ENCODE measurements at regions not wholly inside any gene's neighbourhood (a gene's known extent, or its start where the extent isn't known, plus 50 kb on each side); places are given as distances from the start of the nearest gene placed in this dataset.

GRCh38 chr10:44042926-44043602, 341.8 kb downstream of the CXCL12 start:
- H3K27ac ChIP-seq (ENCODE audit: low read depth, low read length), result no peak overlapping the region
- no peaks in the 10 kb centered on the region for H3K9me3 ChIP-seq (ENCODE audit: control insufficient read depth in 1 of 2, low read length in 2 of 2)
- no peak overlapping the region for H3K4me3 ChIP-seq (ENCODE audit: low read depth in 1 of 2, low read length in 2 of 2)
- H3K36me3 ChIP-seq (ENCODE audit: control insufficient read depth in 1 of 2, insufficient read depth in 2 of 2, low read length in 2 of 2), result no peaks in the 10 kb centered on the region
- no peaks in the 10 kb centered on the region for H3K27me3 ChIP-seq (ENCODE audit: control insufficient read depth in 1 of 2, insufficient read depth in 2 of 2, low read length in 2 of 2)
- H3K4me1 ChIP-seq (ENCODE audit: control insufficient read depth in 1 of 2, insufficient read depth in 2 of 2, low read length in 2 of 2), result peaks cover 3 to 4% of the 10 kb centered on the region in 2 donors
- H3K9ac ChIP-seq (ENCODE audit: low read depth in 1 of 2, low read length in 2 of 2), result no peak overlapping the region

GRCh38 chr10:44042075-44042770, 342.7 kb downstream of the CXCL12 start:
- no peaks in the 10 kb centered on the region for H3K27me3 ChIP-seq (ENCODE audit: control insufficient read depth in 1 of 2, insufficient read depth in 2 of 2, low read length in 2 of 2)
- H3K36me3 ChIP-seq (ENCODE audit: control insufficient read depth in 1 of 2, insufficient read depth in 2 of 2, low read length in 2 of 2), result no peaks in the 10 kb centered on the region
- H3K27ac ChIP-seq (ENCODE audit: low read depth, low read length), result no peak overlapping the region
- H3K4me3 ChIP-seq (ENCODE audit: low read depth in 1 of 2, low read length in 2 of 2), result no peak overlapping the region
- no peaks in the 10 kb centered on the region for H3K9me3 ChIP-seq (ENCODE audit: control insufficient read depth in 1 of 2, low read length in 2 of 2)
- H3K9ac ChIP-seq (ENCODE audit: low read depth in 1 of 2, low read length in 2 of 2), result no peak overlapping the region
- H3K4me1 ChIP-seq (ENCODE audit: control insufficient read depth in 1 of 2, insufficient read depth in 2 of 2, low read length in 2 of 2), result no peaks in the 10 kb centered on the region

- Histone ChIP-seq H3K9me3 (ENCODE audit: control insufficient read depth in 1 of 2, low read length in 2 of 2) (no peaks in the 10 kb centered on the region), H3K27ac (ENCODE audit: low read depth, low read length) (no peak overlapping the region), H3K9ac (ENCODE audit: low read depth in 1 of 2, low read length in 2 of 2) (no peak overlapping the region), H3K27me3 (ENCODE audit: control insufficient read depth in 1 of 2, insufficient read depth in 2 of 2, low read length in 2 of 2) (no peaks in the 10 kb centered on the region), H3K4me1 (ENCODE audit: control insufficient read depth in 1 of 2, insufficient read depth in 2 of 2, low read length in 2 of 2) (no peaks in the 10 kb centered on the region), H3K4me3 (ENCODE audit: low read depth in 1 of 2, low read length in 2 of 2) (no peak overlapping the region), H3K36me3 (ENCODE audit: control insufficient read depth in 1 of 2, insufficient read depth in 2 of 2, low read length in 2 of 2) (no peaks in the 10 kb centered on the region)
These were observed 345.3 kb downstream of the CXCL12 start for GRCh38 chr10:44039599-44039998.

- Histone ChIP-seq H3K36me3 (ENCODE audit: control insufficient read depth in 1 of 2, insufficient read depth in 2 of 2, low read length in 2 of 2) (no peaks in the 10 kb centered on the region), H3K9ac (ENCODE audit: low read depth in 1 of 2, low read length in 2 of 2) (no peak overlapping the region), H3K4me3 (ENCODE audit: low read depth in 1 of 2, low read length in 2 of 2) (no peak overlapping the region), H3K4me1 (ENCODE audit: control insufficient read depth in 1 of 2, insufficient read depth in 2 of 2, low read length in 2 of 2) (no peaks in the 10 kb centered on the region), H3K27me3 (ENCODE audit: control insufficient read depth in 1 of 2, insufficient read depth in 2 of 2, low read length in 2 of 2) (no peaks in the 10 kb centered on the region), H3K27ac (ENCODE audit: low read depth, low read length) (no peak overlapping the region), H3K9me3 (ENCODE audit: control insufficient read depth in 1 of 2, low read length in 2 of 2) (no peaks in the 10 kb centered on the region)
These were observed 348.5 kb downstream of the CXCL12 start for GRCh38 chr10:44036425-44036824.

- Histone ChIP-seq H3K27me3 (ENCODE audit: control insufficient read depth in 1 of 2, insufficient read depth in 2 of 2, low read length in 2 of 2) (no peaks in the 10 kb centered on the region), H3K9me3 (ENCODE audit: control insufficient read depth in 1 of 2, low read length in 2 of 2) (no peaks in the 10 kb centered on the region), H3K4me1 (ENCODE audit: control insufficient read depth in 1 of 2, insufficient read depth in 2 of 2, low read length in 2 of 2) (no peaks in the 10 kb centered on the region), H3K4me3 (ENCODE audit: low read depth in 1 of 2, low read length in 2 of 2) (no peak overlapping the region), H3K27ac (ENCODE audit: low read depth, low read length) (no peak overlapping the region), H3K36me3 (ENCODE audit: control insufficient read depth in 1 of 2, insufficient read depth in 2 of 2, low read length in 2 of 2) (no peaks in the 10 kb centered on the region), H3K9ac (ENCODE audit: low read depth in 1 of 2, low read length in 2 of 2) (no peak overlapping the region)
These were observed 349.3 kb downstream of the CXCL12 start for GRCh38 chr10:44035474-44036197.

GRCh38 chr10:44034946-44035345, 350.0 kb downstream of the CXCL12 start:
- Histone ChIP-seq H3K9ac (ENCODE audit: low read depth in 1 of 2, low read length in 2 of 2) (no peak overlapping the region), H3K9me3 (ENCODE audit: control insufficient read depth in 1 of 2, low read length in 2 of 2) (no peaks in the 10 kb centered on the region), H3K4me1 (ENCODE audit: control insufficient read depth in 1 of 2, insufficient read depth in 2 of 2, low read length in 2 of 2) (no peaks in the 10 kb centered on the region), H3K36me3 (ENCODE audit: control insufficient read depth in 1 of 2, insufficient read depth in 2 of 2, low read length in 2 of 2) (no peaks in the 10 kb centered on the region), H3K27me3 (ENCODE audit: control insufficient read depth in 1 of 2, insufficient read depth in 2 of 2, low read length in 2 of 2) (no peaks in the 10 kb centered on the region), H3K27ac (ENCODE audit: low read depth, low read length) (no peak overlapping the region), H3K4me3 (ENCODE audit: low read depth in 1 of 2, low read length in 2 of 2) (no peak overlapping the region)

GRCh38 chr10:44033008-44033407, 351.9 kb downstream of the CXCL12 start:
- H3K9me3 ChIP-seq (ENCODE audit: control insufficient read depth in 1 of 2, low read length in 2 of 2), result no peaks in the 10 kb centered on the region
- no peak overlapping the region for H3K9ac ChIP-seq (ENCODE audit: low read depth in 1 of 2, low read length in 2 of 2)
- H3K36me3 ChIP-seq (ENCODE audit: control insufficient read depth in 1 of 2, insufficient read depth in 2 of 2, low read length in 2 of 2), result no peaks in the 10 kb centered on the region
- H3K27me3 ChIP-seq (ENCODE audit: control insufficient read depth in 1 of 2, insufficient read depth in 2 of 2, low read length in 2 of 2), result no peaks in the 10 kb centered on the region
- H3K4me3 ChIP-seq (ENCODE audit: low read depth in 1 of 2, low read length in 2 of 2), result no peak overlapping the region
- H3K4me1 ChIP-seq (ENCODE audit: control insufficient read depth in 1 of 2, insufficient read depth in 2 of 2, low read length in 2 of 2), result no peaks in the 10 kb centered on the region
- H3K27ac ChIP-seq (ENCODE audit: low read depth, low read length), result no peak overlapping the region

- H3K9ac ChIP-seq (ENCODE audit: low read depth in 1 of 2, low read length in 2 of 2), result no peak overlapping the region
- H3K36me3 ChIP-seq (ENCODE audit: control insufficient read depth in 1 of 2, insufficient read depth in 2 of 2, low read length in 2 of 2), result no peaks in the 10 kb centered on the region
- no peak overlapping the region for H3K4me3 ChIP-seq (ENCODE audit: low read depth in 1 of 2, low read length in 2 of 2)
- H3K9me3 ChIP-seq (ENCODE audit: control insufficient read depth in 1 of 2, low read length in 2 of 2), result no peaks in the 10 kb centered on the region
- no peaks in the 10 kb centered on the region for H3K4me1 ChIP-seq (ENCODE audit: control insufficient read depth in 1 of 2, insufficient read depth in 2 of 2, low read length in 2 of 2)
- no peaks in the 10 kb centered on the region for H3K27me3 ChIP-seq (ENCODE audit: control insufficient read depth in 1 of 2, insufficient read depth in 2 of 2, low read length in 2 of 2)
- no peak overlapping the region for H3K27ac ChIP-seq (ENCODE audit: low read depth, low read length)
These were observed 352.7 kb downstream of the CXCL12 start for GRCh38 chr10:44032216-44032615.

GRCh38 chr10:44030738-44031137, 354.2 kb downstream of the CXCL12 start:
- H3K4me1 ChIP-seq (ENCODE audit: control insufficient read depth in 1 of 2, insufficient read depth in 2 of 2, low read length in 2 of 2), result no peaks in the 10 kb centered on the region
- H3K9me3 ChIP-seq (ENCODE audit: control insufficient read depth in 1 of 2, low read length in 2 of 2), result no peaks in the 10 kb centered on the region
- no peak overlapping the region for H3K9ac ChIP-seq (ENCODE audit: low read depth in 1 of 2, low read length in 2 of 2)
- no peak overlapping the region for H3K27ac ChIP-seq (ENCODE audit: low read depth, low read length)
- H3K4me3 ChIP-seq (ENCODE audit: low read depth in 1 of 2, low read length in 2 of 2), result no peak overlapping the region
- no peaks in the 10 kb centered on the region for H3K36me3 ChIP-seq (ENCODE audit: control insufficient read depth in 1 of 2, insufficient read depth in 2 of 2, low read length in 2 of 2)
- no peaks in the 10 kb centered on the region for H3K27me3 ChIP-seq (ENCODE audit: control insufficient read depth in 1 of 2, insufficient read depth in 2 of 2, low read length in 2 of 2)

- H3K9me3 ChIP-seq (ENCODE audit: control insufficient read depth in 1 of 2, low read length in 2 of 2), result no peaks in the 10 kb centered on the region
- no peak overlapping the region for H3K9ac ChIP-seq (ENCODE audit: low read depth in 1 of 2, low read length in 2 of 2)
- H3K36me3 ChIP-seq (ENCODE audit: control insufficient read depth in 1 of 2, insufficient read depth in 2 of 2, low read length in 2 of 2), result no peaks in the 10 kb centered on the region
- no peak overlapping the region for H3K27ac ChIP-seq (ENCODE audit: low read depth, low read length)
- H3K4me3 ChIP-seq (ENCODE audit: low read depth in 1 of 2, low read length in 2 of 2), result no peak overlapping the region
- H3K4me1 ChIP-seq (ENCODE audit: control insufficient read depth in 1 of 2, insufficient read depth in 2 of 2, low read length in 2 of 2), result no peaks in the 10 kb centered on the region
- no peaks in the 10 kb centered on the region for H3K27me3 ChIP-seq (ENCODE audit: control insufficient read depth in 1 of 2, insufficient read depth in 2 of 2, low read length in 2 of 2)
These were observed 354.8 kb downstream of the CXCL12 start for GRCh38 chr10:44030132-44030531.
